ENCODE measurements at regions not wholly inside any gene's neighbourhood (a gene's known extent, or its start where the extent isn't known, plus 50 kb on each side); places are given as distances from the start of the nearest gene placed in this dataset.

- no peak for DNase-seq (ENCODE audit: low read depth)
Measured at GRCh38 chr14:98758440-98758839, 513.6 kb downstream of the BCL11B start.

GRCh38 chr14:98761993-98762392 lies 510.0 kb downstream of the BCL11B start:
- no peak for DNase-seq (ENCODE audit: low read depth)

DNA sequence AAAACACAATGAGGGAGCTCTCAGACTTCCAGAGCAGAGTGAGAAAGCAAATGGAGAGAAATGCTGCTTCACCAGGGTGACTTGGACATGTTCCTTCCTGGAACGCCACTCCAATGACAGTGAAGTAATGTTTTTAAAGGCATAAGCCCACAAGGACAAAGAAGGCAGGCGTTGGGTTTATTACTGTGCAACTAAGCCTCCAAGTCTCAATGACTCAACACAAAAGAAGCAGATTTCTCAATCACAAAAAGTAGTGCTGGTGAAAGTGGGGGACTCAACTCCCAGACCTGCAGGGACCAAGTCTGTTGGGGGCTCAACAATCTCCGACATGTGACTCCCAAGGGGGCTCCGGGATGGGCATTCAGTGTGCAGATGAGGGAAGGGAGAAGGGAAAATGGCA lies 505.2 kb downstream of the BCL11B start:
- DNase-seq (ENCODE audit: low read depth) = no peak

DNA sequence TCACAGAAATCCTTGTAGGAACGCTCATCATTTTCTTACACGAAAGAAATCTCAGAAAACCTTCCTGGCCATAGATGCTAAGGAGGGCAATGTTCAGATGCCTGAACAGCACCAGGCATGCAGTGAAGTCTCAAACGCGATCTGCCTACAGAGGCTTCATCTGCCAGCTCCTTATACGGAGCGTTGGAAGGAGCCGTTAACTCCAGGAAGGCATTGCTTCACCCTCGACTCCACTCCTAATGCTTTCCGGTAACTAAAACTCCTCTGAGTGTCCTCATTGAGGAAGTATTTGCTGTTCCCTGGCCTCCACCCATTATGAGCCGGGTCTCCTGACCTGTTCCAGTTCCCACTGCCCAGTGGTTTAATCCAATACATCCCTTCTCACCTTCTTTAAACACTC lies 502.7 kb downstream of the BCL11B start:
- no peak for DNase-seq (ENCODE audit: low read depth)

- no peak for DNase-seq (ENCODE audit: low read depth)
Measured at GRCh38 chr14:98770151-98770550, 501.8 kb downstream of the BCL11B start.

- no peak for DNase-seq (ENCODE audit: low read depth)
Measured at GRCh38 chr14:98773814-98774213, 498.2 kb downstream of the BCL11B start.

GRCh38 chr14:98775892-98776291 lies 496.1 kb downstream of the BCL11B start:
- DNase-seq (ENCODE audit: low read depth) = no peak

DNA sequence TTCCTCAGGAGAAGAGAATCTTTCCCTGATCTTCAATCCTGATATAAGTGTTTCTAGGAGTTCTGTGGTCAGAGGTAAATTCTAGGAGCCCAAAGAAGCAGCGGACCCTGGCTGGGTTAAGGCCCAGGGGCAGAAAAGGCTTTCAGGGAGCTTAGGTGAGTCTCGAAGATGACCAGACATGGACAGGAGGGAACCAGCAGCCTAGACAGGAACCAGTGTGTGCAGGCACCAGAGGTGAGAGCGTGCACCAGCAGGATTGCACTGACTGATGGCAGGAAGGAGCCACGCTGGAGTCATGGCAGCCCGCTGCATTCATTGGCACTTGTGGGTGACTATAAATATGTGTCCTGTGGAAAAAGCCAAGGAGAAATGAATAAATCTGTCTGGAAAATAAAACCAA lies 489.9 kb downstream of the BCL11B start:
- no peak for DNase-seq (ENCODE audit: low read depth)

DNA sequence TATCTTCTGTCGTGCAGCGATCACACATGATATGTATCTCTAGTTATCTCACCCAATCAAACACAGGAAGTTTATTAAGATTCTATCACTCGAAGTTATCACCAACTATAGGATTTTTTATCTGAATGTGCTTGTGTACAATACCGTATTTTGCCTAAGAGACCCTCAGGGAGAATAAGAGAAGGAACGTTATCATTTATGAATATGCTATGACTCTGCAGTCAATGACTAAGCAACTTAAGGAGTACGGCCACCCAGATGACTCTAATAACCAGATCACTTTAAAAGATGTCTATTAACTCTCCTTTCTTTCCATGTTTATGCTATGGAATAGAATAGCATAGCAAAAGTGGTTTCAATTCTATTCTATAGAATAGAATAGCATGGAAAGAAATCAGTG lies 486.4 kb downstream of the BCL11B start:
- no peak for DNase-seq (ENCODE audit: low read depth)

GRCh38 chr14:98786456-98786855 lies 485.5 kb downstream of the BCL11B start:
- DNase-seq (ENCODE audit: low read depth) = no peak

DNA sequence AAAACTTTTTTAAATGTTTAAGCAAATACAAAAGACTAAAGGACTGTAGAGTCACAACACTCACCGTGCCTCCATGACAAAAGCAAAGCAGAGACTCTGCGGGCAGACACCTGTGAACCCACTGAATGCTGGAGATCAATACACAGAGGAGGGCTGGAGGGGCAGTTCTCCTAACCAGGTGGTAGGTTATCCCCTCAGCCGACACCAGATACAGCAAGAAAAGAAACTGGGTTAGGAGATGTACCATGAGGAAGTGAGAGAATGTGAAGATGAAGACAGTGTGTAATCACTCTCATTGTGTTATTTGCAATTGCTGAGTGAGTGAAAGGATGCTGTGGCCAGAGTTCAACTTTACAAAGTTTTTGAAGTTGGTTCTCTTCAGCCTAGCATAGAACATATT lies 480.3 kb downstream of the BCL11B start:
- DNase-seq (ENCODE audit: low read depth) = no peak

GRCh38 chr14:98792171-98792570 lies 479.8 kb downstream of the BCL11B start:
- DNase-seq (ENCODE audit: low read depth) = no peak

DNA sequence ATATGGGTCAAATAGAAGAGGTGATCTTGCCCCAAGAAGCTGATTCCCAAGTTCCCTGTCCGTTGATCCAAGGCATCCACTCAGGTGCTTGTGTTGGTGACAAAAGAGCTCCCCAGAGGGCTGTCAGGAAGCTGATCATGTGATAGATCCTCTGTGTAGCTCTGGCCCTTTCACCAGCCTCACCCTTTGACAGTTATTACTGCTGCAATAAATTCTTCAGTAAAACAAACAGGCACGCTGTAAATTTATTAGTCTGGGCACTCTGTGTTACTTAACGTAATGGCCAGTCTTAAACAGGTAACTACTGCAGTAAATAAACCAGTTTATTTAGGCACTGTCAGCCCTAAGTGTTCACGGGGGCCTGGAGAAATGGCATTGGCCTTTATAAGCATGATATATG lies 473.9 kb downstream of the BCL11B start:
- no peak for DNase-seq (ENCODE audit: low read depth)

DNA sequence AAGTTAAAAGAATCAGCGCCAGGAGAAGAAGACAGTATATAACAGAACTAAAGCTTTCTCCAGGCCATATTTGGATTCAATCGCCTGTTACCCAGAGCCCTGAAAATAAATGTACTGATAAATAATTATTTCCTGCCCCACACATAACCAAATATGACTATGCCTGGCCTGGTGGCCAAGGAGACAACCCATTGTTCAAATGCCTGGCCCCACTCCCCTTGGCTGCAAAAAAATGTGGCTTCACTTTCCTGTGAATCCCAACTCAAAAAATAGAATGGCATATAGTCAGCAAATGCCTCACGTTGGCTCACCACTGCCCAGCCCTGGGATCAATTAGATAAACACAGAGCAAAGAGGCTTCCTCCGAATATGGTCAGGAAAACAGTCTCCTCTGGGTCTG lies 472.1 kb downstream of the BCL11B start:
- no peak for DNase-seq (ENCODE audit: low read depth)

GRCh38 chr14:98802044-98802443 lies 470.0 kb downstream of the BCL11B start:
- no peak for DNase-seq (ENCODE audit: low read depth)

- no peak for DNase-seq (ENCODE audit: low read depth)
Measured at GRCh38 chr14:98803196-98803595, 468.8 kb downstream of the BCL11B start.

DNA sequence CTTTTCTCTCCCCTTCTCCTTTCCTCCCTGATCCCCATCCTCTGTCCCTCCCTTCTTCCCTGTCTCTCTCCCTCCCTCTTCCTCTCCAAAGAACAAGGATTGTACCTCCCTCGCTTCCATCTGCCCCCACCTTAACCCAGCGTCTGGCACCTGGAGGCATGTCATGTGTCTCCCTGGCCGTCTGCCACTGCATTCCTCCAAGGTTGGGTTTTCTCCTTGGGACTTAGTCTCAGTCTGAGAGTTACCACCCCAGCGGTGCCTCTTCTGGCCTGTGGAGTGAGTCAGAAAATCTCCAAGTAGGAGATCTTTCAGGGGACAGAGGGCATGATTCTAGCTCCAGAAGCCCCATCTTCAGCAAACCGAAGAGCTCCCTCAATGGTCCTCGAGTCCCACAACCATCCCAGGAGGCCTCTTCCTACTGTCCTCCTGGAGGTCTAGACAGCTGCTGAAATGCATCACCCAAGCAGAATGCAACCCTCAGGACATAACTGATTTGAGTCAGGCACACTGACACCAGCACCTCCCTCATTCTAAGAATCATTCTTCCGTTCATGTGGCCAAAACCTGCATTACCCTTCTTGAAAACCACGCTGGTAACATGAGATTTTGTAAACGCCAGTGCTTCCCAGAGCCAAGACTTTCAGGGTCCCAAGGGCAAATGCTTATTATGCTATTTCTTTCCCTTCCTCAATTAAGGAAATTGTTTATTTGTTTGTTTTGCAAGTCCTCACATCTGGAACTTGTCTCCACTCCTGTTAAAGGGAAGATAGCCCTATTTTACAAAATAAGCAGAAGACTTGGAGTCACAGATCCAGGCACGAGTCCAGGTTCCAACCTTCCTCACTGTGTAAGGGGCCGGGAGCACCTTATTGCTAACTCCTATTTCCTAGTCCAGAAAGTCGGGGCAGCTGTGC lies 463.2 kb downstream of the BCL11B start:
- no peak for DNase-seq (ENCODE audit: low read depth)

GRCh38 chr14:98816195-98816594 lies 455.8 kb downstream of the BCL11B start:
- no peak for DNase-seq (ENCODE audit: low read depth)

- DNase-seq (ENCODE audit: low read depth) = no peak
Measured at GRCh38 chr14:98816720-98817119, 455.3 kb downstream of the BCL11B start.

GRCh38 chr14:98819132-98819866 lies 452.7 kb downstream of the BCL11B start:
- DNase-seq (ENCODE audit: low read depth) = no peak

DNA sequence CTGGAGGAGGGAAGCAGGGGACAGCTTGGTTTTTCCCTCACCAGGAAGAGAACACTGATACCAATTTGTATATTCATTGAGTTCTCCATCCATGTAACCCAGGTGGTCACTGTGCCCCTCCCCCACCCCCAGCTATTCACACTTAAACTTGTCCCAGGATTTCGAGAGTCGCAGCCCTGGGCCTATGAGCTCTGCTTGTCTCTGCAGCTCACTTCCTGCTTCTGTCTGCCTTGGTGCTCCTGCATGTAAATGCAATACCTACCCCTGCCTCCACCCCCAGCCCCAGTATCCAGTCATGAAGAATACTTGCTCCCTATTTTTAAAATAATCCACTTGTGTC lies 452.2 kb downstream of the BCL11B start:
- DNase-seq (ENCODE audit: low read depth) = no peak

GRCh38 chr14:98822917-98823316 lies 449.1 kb downstream of the BCL11B start:
- no peak for DNase-seq (ENCODE audit: low read depth)

GRCh38 chr14:98826618-98827017 lies 445.4 kb downstream of the BCL11B start:
- no peak for DNase-seq (ENCODE audit: low read depth)

Data from myocyte (in vitro differentiated cells).